ENCODE measurements at regions not wholly inside any gene's neighbourhood (a gene's known extent, or its start where the extent isn't known, plus 50 kb on each side); places are given as distances from the start of the nearest gene placed in this dataset.
A peak's percentile ranks its signal among the peaks of the same experiment; 100 is the strongest.
"Not testable (repeated sequence)": the region's sequence is repeated elsewhere in the genome, so short reads cannot be mapped to it uniquely, and the experiment has no call there.

DNA sequence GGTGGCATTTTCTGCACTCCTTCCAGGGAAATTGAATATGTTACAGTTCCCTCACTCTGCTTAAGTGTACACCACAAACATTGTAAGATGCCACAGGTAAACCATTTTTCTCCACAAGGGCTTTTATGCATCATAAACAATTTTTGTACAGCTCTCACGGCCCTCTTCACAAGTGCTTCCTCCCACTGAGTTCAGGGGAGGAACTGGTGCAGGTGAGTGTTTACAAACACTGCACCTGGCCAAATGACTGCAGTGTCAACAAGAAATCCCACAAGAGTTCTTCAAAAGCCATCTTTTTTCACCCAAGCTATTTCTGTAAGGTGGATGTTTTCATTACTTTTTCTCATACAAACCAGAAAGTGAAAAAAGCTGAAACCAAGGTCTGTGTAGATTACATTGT, 973.2 kb downstream of the AACS start:
- no peak for DNase-seq

- no peak for DNase-seq
These were observed 975.1 kb downstream of the AACS start for GRCh38 chr12:126040307-126040706.

DNA sequence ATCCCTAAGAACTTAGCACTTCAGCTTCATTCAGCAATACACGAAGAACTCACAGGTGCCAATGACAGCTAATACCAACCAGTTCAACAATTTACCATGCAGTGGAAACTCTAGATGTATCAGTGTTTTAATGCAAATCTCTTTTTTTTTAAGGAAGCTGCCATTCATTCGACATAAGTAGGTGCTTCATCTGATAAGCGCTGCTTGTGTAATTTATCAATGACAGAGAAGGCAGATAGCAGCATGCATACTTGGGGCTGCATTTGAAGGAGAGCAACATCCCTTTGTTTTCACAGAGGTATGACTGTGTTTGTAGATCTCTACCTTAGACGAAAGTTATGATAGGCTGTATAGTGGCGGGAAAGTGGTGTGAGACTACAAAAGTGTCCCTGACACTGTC, 977.1 kb downstream of the AACS start:
- no peak for DNase-seq

DNA sequence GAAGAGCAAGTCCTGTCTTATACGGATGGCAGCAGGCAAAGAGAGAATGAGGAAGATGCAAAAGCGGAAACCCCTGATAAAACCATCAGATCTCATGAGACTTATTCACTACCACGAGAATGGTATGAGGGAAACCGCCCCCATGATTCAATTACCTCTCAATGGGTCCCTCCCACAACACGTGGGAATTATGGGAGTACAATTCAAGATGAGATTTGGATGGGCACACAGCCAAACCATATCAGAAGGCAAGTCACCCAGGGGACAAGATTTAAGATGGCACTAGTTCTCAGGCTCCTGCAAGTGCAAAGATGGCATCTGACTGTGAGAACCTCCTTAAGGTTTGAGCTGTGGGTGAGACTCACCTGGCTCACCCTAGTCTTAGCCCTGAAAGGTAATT, 984.3 kb downstream of the AACS start:
- DNase-seq = not testable (repeated sequence)

DNA sequence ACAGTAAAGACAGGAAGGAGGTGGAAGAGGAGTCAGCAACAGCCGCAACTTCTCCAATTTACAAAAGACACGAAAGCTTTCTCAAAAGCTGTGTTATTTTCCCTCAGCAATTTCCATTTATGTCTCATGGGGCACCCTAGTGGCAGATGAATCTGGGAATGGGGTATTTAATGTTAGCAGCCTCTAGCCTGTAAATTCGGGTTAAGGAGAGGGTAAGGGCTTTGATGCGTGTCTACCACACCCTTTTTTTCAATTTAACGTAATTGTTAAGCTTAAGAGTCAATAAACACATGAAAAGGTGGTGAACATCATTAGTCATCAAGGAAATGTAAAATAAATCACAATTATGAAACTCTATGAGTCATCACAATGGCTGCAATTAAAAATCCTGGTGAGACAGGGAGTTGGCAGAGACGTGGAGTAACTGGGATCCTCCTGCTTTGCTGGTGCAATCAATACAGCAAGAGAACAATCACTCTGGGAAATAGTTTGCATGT, 986.4 kb downstream of the AACS start:
- DNase-seq = no peak

GRCh38 chr12:126055521-126055920, 990.3 kb downstream of the AACS start:
- no peak for DNase-seq

- DNase-seq = no peak
These were observed 996.5 kb downstream of the AACS start for GRCh38 chr12:126061777-126062176.

DNA sequence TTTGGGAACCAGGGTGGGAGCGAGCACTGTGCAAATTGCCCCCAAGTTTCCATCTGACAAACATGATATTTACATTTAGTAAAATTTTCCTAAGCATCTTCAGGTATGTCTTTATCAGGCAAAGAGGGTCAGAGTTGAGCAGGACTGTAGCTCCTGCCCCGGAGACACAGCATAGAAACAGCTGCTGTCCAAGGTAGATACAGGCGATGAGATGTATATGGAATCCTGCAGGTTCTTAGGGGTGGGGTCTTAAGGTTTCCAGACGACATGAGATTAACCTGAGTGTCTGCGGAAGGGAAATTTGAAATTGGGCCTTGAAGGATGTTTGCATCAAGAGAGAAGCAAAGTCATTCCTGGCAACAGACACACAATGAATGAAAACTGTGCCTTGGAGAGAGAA, 998.8 kb downstream of the AACS start:
- no peak for DNase-seq

DNA sequence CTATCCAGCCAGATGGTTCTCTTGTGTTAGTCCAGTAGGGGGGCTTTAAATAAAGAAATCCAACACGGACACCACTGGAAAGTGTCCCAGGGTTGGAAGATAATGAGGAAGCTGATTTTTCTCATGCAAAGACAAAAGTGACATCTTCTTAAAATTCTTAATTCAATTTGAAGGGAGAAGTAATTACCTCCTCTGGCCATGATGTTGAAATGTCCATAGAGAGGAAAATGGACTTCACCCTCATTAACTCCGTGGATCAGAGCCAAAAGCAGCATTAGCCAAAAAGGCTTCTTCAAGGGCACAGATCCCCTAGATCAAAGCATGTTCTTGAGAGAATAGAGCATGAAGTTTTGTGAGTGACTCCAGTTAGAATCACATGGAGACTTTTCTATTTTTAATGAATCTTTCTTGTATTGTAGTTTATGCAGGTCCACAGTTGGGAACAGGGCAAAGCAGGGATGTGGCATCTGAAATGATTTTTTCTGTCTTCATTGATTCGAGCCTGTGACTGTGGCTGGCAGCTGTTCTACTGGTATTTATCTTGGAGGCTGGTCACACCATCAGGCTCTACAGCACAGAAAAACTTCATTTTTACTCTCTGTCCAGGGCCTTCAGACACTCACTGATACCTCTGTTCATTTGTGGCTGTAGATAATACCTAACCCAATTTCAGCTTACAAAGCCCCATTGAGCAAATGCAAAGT, 1002.5 kb downstream of the AACS start:
- no peak for DNase-seq

GRCh38 chr12:126069549-126070165, 1004.4 kb downstream of the AACS start:
- peak; percentile 74 for DNase-seq

DNA sequence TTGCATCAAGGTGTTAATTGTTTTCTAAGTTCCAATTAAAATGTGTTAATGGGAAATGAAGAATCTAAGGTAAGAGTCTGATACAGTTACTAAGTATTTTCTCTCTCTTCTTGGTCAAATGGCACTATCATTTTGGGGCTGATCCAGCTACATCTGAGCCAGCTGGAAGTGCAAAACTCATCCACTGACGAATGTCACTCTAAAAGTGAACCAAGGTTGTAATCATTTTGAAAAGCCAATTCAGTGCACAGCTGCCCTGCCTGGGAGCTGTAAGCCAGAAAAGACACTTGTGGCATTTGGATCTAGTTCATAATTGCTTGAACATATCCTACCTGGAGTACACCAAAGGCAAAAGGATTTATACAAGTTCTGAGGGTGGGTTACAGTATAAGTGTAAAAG, 1011.3 kb downstream of the AACS start:
- DNase-seq = no peak

DNA sequence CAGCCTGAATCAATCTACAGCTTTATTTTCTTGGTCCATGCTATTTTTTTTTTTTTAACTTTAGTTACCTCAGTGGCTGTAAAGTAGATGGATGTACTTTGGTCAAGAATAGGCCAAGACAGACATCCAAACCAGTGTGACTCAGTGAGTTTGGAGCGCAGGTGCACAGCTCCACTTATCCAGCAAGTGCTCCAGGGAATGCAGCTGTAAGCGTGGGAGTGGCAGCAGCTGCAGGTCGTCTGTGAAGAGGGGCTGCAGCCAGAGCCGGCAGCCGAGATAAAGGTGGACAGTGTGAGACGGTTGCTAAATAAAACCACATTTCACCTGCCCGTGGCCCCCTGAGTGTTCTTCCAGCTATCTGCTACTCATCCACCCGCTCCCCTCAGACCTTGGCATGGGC, 1018.7 kb downstream of the AACS start:
- no peak for DNase-seq

DNA sequence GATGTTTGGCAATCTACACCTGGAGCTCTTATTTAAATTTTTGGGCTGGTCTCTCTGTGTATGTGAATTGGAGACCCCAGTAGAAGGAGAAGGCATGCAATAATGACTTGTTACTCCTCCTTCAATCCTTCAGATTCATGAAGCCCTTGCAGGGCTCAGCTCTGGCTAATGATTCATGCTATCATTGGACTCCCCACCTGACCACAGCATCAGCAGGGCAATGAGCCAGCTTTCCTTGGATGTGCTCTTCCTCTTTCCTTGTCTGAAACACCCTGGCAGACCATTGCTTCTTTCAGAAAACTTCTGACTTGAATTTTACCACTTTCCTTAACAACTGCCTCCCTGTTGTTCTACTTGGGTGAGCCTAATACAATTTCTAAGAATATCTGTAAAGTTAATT, 1019.2 kb downstream of the AACS start:
- no peak for DNase-seq

DNA sequence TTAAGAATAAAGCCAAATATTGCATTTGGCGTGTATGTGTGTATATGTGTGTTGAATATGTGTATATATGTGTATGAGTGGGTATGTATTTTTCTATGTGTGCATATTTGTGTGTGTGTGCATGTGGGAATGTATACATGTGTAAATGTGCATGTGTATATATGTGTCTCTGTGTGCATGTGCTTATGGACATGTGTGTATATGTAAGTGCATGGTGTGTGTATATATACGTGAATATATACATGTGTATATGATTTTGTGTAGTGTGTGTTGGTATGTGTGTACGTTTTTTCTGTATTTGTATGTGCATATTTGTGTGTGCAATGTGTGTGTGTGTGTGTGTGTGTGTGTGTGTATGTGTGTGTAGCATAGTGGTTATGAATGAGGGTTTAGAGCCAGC, 1021.0 kb downstream of the AACS start:
- no peak for DNase-seq

- no peak for DNase-seq
These were observed 1022.5 kb downstream of the AACS start for GRCh38 chr12:126087692-126088091.

DNA sequence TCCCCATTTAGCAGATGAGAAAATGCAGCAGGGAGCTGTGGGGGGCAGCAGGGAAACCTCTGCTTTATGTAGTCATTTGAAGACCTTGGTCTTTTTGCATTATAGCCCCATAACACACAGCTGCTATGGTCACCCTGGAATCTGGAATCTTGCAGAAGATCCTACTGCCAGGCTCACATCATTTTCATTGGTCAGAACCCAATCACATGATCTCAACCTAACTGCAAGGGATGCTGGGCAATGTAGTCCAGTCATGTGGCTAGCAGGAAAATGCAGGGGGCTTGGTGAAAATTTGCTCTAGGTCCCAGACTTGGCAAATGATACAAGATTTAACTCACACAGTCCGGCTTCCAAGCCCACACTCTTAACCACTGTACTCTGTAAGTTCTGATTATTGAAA, 1028.7 kb downstream of the AACS start:
- no peak for DNase-seq

- DNase-seq = no peak
These were observed 1030.7 kb downstream of the AACS start for GRCh38 chr12:126095748-126096510.

- no peak for DNase-seq
These were observed 1041.5 kb downstream of the AACS start for GRCh38 chr12:126106706-126107105.

DNA sequence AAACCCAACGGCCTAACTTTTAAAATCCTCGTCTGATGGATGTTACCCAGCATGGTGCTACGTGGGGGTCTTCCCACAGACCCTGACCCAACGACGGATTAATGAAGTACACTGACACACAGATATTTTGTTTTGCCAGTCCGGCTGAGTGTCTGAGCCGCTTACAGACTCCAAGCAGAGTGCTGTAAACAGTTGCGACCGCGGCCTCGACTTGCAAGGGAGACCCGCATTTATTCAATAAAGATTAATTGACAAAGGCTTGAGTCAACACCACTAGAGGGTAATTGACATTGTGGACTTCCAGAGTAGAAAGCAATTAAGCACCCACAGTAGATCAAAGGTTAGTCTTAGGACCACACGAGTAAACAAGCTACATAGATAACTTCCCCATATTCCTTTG, 1042.4 kb downstream of the AACS start:
- no peak for DNase-seq

GRCh38 chr12:126108247-126108646, 1043.0 kb downstream of the AACS start:
- DNase-seq = no peak

DNA sequence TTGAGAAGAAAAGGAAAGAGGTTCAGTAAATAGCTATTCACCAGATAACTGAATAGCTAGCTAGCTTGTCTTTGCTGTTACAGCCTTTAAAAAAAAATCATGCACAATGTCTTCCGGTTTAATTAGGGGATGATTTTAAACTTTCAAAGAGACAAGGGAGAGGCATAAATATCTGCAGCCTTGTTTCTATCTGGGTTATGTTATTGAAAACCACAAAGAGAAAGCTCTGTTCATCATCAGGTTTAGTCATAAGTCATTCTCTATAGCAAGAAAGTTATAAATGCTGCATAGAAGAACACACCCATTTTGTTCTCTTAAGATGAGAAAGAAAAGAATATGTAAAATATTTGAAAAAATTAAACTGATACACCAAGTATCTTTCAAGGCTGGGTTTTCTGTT, 1046.9 kb downstream of the AACS start:
- no peak for DNase-seq

GRCh38 chr12:126112849-126113248, 1047.6 kb downstream of the AACS start:
- DNase-seq = no peak

DNA sequence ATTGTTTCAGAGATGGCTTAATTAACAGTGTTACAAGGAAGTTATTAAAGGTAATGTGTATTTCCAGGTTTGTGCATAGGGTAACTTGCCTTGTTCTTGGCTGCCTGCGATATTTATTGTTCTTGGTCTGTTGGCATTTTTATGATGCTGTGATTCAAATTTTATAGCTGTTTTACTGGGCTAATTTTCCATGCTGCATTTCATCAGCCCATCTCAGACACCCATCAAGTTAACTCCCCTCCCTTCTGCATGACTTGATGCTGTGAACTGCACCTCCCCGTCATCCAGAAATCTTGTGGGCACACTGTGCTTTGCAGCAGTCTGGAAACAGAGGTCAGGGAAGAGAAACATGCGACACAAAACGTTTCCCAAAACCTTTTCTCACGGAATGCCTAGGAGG, 1049.2 kb downstream of the AACS start:
- DNase-seq = no peak

DNA sequence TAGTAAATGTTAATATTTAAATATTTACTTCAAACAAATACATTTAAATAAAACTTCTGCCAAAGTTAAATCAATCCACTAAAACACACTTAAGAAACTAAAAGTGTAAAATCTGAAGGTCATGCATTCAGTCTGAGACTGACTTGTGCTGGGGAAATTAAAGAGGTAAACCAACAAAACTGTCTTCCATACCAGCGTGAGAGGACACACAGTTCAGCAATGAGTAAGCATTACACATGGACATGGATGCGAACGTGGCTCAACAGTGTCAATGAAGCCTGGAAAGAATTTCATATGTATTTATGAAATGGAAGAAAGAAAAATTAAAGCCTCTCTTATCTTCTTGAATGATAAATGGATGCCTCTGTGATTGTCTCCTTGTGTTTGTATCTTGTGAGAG, 1052.3 kb downstream of the AACS start:
- DNase-seq = no peak

All from activated CD4-positive, alpha-beta T cell treated with anti-CD3 and anti-CD28 coated beads for 48 hours (primary cell).